WTC11 (cell line): ENCODE measurements at regions not wholly inside any gene's neighbourhood (a gene's known extent, or its start where the extent isn't known, plus 50 kb on each side); places are given as distances from the start of the nearest gene placed in this dataset.

Experiments used
- CTCF ChIP-seq: fragments of 200-600 bp; IDR thresholded peaks from 2 replicates; pipeline ENCODE4 v1.8.0; 2022; ENCODE audit warnings: antibody characterized with exemption
- E2F4 ChIP-seq: sonication (generic); formaldehyde crosslinking; IDR thresholded peaks from 2 replicates; pipeline ENCODE4 v1.8.1; 2022; ENCODE audit warnings: low read depth, mild to moderate bottlenecking, moderate library complexity, missing genetic modification reagents, borderline replicate concordance
- E2F5 ChIP-seq: sonication (generic); formaldehyde crosslinking; IDR thresholded peaks from 2 replicates; pipeline ENCODE4 v1.8.1; 2022; ENCODE audit warnings: mild to moderate bottlenecking, moderate library complexity, missing genetic modification reagents
- ESRRA ChIP-seq: sonication (generic); formaldehyde crosslinking; IDR thresholded peaks from 2 replicates; pipeline ENCODE4 v1.8.1; 2022; ENCODE audit warnings: mild to moderate bottlenecking, missing genetic modification reagents, borderline replicate concordance
- MAX ChIP-seq: sonication (generic); formaldehyde crosslinking; IDR thresholded peaks from 2 replicates; pipeline ENCODE4 v1.8.0; 2022; ENCODE audit warnings: mild to moderate bottlenecking, missing genetic modification reagents
- NFE2L1 ChIP-seq: sonication (generic); formaldehyde crosslinking; IDR thresholded peaks from 2 replicates; pipeline ENCODE4 v1.8.1; 2023; ENCODE audit warnings: missing genetic modification reagents
- PRDM15 ChIP-seq: sonication (generic); formaldehyde crosslinking; IDR thresholded peaks from 2 replicates; pipeline ENCODE4 v1.8.0; 2022; ENCODE audit warnings: missing genetic modification reagents
- SP1 ChIP-seq: sonication (generic); formaldehyde crosslinking; conservative IDR thresholded peaks from 2 replicates; pipeline ENCODE4 v1.8.1; 2022; ENCODE audit warnings: missing genetic modification reagents
- STAT6 ChIP-seq: sonication (generic); formaldehyde crosslinking; conservative IDR thresholded peaks from 2 replicates; pipeline ENCODE4 v1.8.1; 2023; ENCODE audit warnings: mild to moderate bottlenecking, low read depth, missing genetic modification reagents, moderate library complexity
- TP53 ChIP-seq: sonication (generic); formaldehyde crosslinking; IDR thresholded peaks from 2 replicates; pipeline ENCODE4 v1.8.1; 2023; ENCODE audit warnings: mild to moderate bottlenecking, missing genetic modification reagents
- USF1 ChIP-seq: sonication (generic); formaldehyde crosslinking; IDR thresholded peaks from 2 replicates; pipeline ENCODE4 v1.8.0; 2022; ENCODE audit warnings: mild to moderate bottlenecking, missing genetic modification reagents
- USF2 ChIP-seq: sonication (generic); formaldehyde crosslinking; IDR thresholded peaks from 2 replicates; pipeline ENCODE4 v1.8.1; 2023; ENCODE audit warnings: mild to moderate bottlenecking, missing genetic modification reagents, moderate library complexity
- ZBTB21 ChIP-seq: sonication (generic); formaldehyde crosslinking; IDR thresholded peaks from 2 replicates; pipeline ENCODE4 v1.8.1; 2023; ENCODE audit warnings: mild to moderate bottlenecking, missing genetic modification reagents, borderline replicate concordance

- TF ChIP-seq E2F4 (CRISPR knock-in tag), result no peak
- no peak for TF ChIP-seq USF2
- no peak for TF ChIP-seq CTCF
- TF ChIP-seq E2F5 (CRISPR knock-in tag), result no peak
- TF ChIP-seq TP53 (CRISPR knock-in tag), result no peak
- TF ChIP-seq ZBTB21 (CRISPR knock-in tag), result no peak
- no peak for TF ChIP-seq ESRRA (CRISPR knock-in tag)
- TF ChIP-seq SP1, result no peak
- TF ChIP-seq MAX (CRISPR knock-in tag), result no peak
- TF ChIP-seq STAT6 (CRISPR knock-in tag), result no peak
- TF ChIP-seq PRDM15 (CRISPR knock-in tag), result no peak
- TF ChIP-seq USF1, result no peak
- TF ChIP-seq NFE2L1 (CRISPR knock-in tag), result no peak
These were observed 321.2 kb upstream of the FANCL start for GRCh38 chr2:58562276-58562675.
